CD4-positive, alpha-beta memory T cell (primary cell): ENCODE measurements at regions not wholly inside any gene's neighbourhood (a gene's known extent, or its start where the extent isn't known, plus 50 kb on each side); places are given as distances from the start of the nearest gene placed in this dataset.

Experiments
- CTCF ChIA-PET: fragments of 350-600 bp; sonication (Branson Sonifier 250); formaldehyde crosslinking; loops from one replicate; lab custom pipeline; 2021; ENCODE audit warnings: inconsistent platforms; ENCODE audit not compliant: partially characterized antibody; lab: Charles Lee
- POLR2A ChIA-PET: fragments of 350-600 bp; sonication (Branson Sonifier 250); formaldehyde crosslinking; loops from one replicate; lab custom pipeline; 2021; ENCODE audit not compliant: partially characterized antibody; lab: Charles Lee
- DNase-seq, 5 donors: peaks; one replicate each; pipeline versions ENCODE4 v3.0.0 to v3.0.0-alpha.2; 2020 to 2022; ENCODE audit warnings: mixed read lengths in 1 of 5
- H3K27ac ChIP-seq: one replicate; pipeline ENCODE4 v1.7.0; 2013; ENCODE audit warnings: low read depth, low read length
- H3K27me3 ChIP-seq: 2 replicates; pipeline ENCODE4 v1.7.0; 2013; ENCODE audit warnings: mild to moderate bottlenecking, low read length, moderate library complexity; ENCODE audit not compliant: insufficient read depth
- H3K36me3 ChIP-seq: 2 replicates; pipeline ENCODE4 v1.7.0; 2013; ENCODE audit warnings: mild to moderate bottlenecking, low read length, moderate library complexity; ENCODE audit not compliant: insufficient read depth
- H3K4me1 ChIP-seq: 2 replicates; pipeline ENCODE4 v1.7.0; 2013; ENCODE audit warnings: mild to moderate bottlenecking, low read length, moderate library complexity; ENCODE audit not compliant: insufficient read depth
- H3K4me3 ChIP-seq, 2 donors: one replicate each; pipeline ENCODE4 v1.7.0; 2013; ENCODE audit warnings: low read length in 2 of 2, mild to moderate bottlenecking in 1 of 2
- H3K9me3 ChIP-seq, 2 donors: one replicate each; pipeline ENCODE4 v1.7.0; 2013; ENCODE audit warnings: low read length in 2 of 2, control low read depth in 1 of 2; ENCODE audit not compliant: control insufficient read depth in 1 of 2
- H3K27ac Mint-ChIP-seq, 7 donors: one replicate each; pipeline ENCODE4 v1.8.0; 2020 to 2021; ENCODE audit warnings: mixed read lengths in 7 of 7, mild to moderate bottlenecking in 6 of 7, inconsistent platforms in 3 of 7, moderate library complexity in 3 of 7
- H3K27me3 Mint-ChIP-seq, 2 donors: one replicate each; pipeline ENCODE4 v1.8.0; 2020 to 2021; ENCODE audit warnings: mixed read lengths in 2 of 2
- H3K36me3 Mint-ChIP-seq, 2 donors: one replicate each; pipeline ENCODE4 v1.8.0; 2020 to 2021; ENCODE audit warnings: mixed read lengths in 2 of 2, inconsistent platforms in 1 of 2, mild to moderate bottlenecking in 1 of 2
- H3K4me1 Mint-ChIP-seq, 4 donors: one replicate each; pipeline ENCODE4 v1.8.0; 2020 to 2021; ENCODE audit warnings: mixed read lengths in 4 of 4, mild to moderate bottlenecking in 1 of 4
- H3K4me3 Mint-ChIP-seq, 8 donors: one replicate each; pipeline ENCODE4 v1.8.0; 2020 to 2021; ENCODE audit warnings: mixed read lengths in 8 of 8, mild to moderate bottlenecking in 7 of 8, moderate library complexity in 6 of 8, inconsistent platforms in 3 of 8
- H3K9me3 Mint-ChIP-seq, 8 donors: one replicate each; pipeline ENCODE4 v1.8.0; 2020 to 2021; ENCODE audit warnings: mixed read lengths in 8 of 8, mild to moderate bottlenecking in 5 of 8, inconsistent platforms in 3 of 8, moderate library complexity in 1 of 8
- intact Hi-C: fragments of 100-400 bp; cut with micrococcal nuclease; formaldehyde crosslinking; loops from one replicate; pipeline ENCODE4 v1.15.1; 2023

DNA sequence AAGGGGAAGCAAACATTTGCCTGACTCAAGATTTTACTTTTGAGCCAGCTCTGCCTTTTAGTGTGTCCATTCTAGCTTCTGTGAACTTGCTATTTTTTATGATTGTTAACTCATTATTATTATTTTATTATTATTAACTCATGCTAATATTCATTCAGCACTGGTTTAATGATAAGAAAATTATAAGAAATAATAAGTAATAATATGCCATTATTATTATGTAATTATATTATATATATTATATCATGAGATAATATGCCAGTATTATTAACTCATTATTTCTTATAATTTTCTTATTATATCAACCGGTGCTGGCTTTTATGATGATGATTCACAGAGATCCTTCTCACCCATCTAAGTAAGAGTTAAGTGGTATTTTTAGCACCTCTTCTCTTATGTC is 79.3 kb upstream of the NPVF start:
- no peaks in the 10 kb centered on the region for H3K9me3 ChIP-seq
- Mint-ChIP-seq H3K27me3 (peaks cover 6 to 12% of the 10 kb centered on the region in 2 donors), H3K27ac (no peak overlapping the region), H3K4me1 (no peaks in the 10 kb centered on the region), H3K4me3 (no peak overlapping the region), H3K9me3 (peaks cover 0 to 1% (median 0%) of the 10 kb centered on the region in 8 donors), H3K36me3 (no peaks in the 10 kb centered on the region)
- POLR2A ChIA-PET, result no interaction called here
- CTCF ChIA-PET, result interaction anchor here (1.1 kb wide), 1 partner anchor 24 kb away, joined by 3 read pairs; no protein-coding TSS in a partner anchor
- no peaks in the 10 kb centered on the region for H3K36me3 ChIP-seq
- no peaks in the 10 kb centered on the region for H3K4me1 ChIP-seq
- no peak overlapping the region for H3K27ac ChIP-seq
- no peak overlapping the region for H3K4me3 ChIP-seq
- DNase-seq, result no peak
- intact Hi-C loops, result no loop called here
- no peaks in the 10 kb centered on the region for H3K27me3 ChIP-seq

GRCh38 chr7:25308246-25308645 is 80.0 kb upstream of the NPVF start:
- Mint-ChIP-seq H3K9me3 (peaks cover 0 to 1% (median 0%) of the 10 kb centered on the region in 8 donors), H3K27me3 (peaks cover 6 to 13% of the 10 kb centered on the region in 2 donors), H3K4me3 (no peak overlapping the region), H3K4me1 (no peaks in the 10 kb centered on the region), H3K27ac (no peak overlapping the region), H3K36me3 (no peaks in the 10 kb centered on the region)
- H3K27me3 ChIP-seq, result no peaks in the 10 kb centered on the region
- no peaks in the 10 kb centered on the region for H3K9me3 ChIP-seq
- no peaks in the 10 kb centered on the region for H3K4me1 ChIP-seq
- intact Hi-C loops, result no loop called here
- H3K27ac ChIP-seq, result no peak overlapping the region
- no peak for DNase-seq
- ChIA-PET CTCF (interaction anchor here (0.9 kb wide), 1 partner anchor 8 kb away, joined by 3 read pairs; no protein-coding TSS in a partner anchor), POLR2A (no interaction called here)
- H3K36me3 ChIP-seq, result no peaks in the 10 kb centered on the region
- no peak overlapping the region for H3K4me3 ChIP-seq

DNA sequence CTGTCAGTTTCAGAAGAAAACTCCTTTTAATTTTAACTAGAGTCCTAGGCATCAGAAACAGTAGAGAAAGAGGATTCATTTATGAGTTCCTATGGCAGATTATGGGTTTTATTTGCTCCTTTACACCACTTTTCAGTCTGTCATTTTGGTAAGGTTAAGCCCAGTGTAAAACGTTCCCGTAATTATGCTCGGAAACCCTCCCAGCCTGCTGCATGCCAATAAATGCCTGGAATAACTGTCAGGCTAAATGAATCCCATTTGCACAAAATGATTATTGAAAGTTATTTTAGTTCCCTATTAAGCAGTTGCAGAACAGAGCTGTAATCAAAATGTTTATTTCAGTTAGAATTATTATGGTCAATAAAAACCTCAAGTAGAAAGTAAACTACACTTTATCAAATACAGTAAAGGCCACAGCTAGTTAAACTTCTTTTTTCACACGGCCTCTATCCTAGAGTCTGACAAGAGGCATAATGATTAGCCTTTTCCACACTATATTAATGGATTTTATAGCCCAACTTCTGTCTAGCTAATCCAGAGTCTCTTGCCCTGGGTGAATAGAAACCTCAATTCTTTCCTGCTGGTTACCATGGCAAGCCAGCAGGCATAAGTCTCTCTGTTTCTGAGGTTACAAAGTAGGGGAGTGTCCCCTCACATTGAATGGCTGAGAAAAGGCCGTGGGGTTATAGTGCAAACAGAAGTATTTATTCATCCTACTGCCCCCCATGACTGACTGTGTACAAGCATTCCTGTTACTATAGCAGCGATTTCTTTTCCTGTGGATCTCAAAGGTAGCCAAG is 80.8 kb upstream of the NPVF start:
- Mint-ChIP-seq H3K9me3 (peaks cover 0 to 1% (median 0%) of the 10 kb centered on the region in 8 donors), H3K36me3 (no peaks in the 10 kb centered on the region), H3K27ac (no peak overlapping the region), H3K4me1 (no peaks in the 10 kb centered on the region), H3K4me3 (no peak overlapping the region), H3K27me3 (peaks cover 6 to 13% of the 10 kb centered on the region in 2 donors)
- Histone ChIP-seq H3K27ac (no peak overlapping the region), H3K9me3 (no peaks in the 10 kb centered on the region), H3K4me1 (no peaks in the 10 kb centered on the region), H3K4me3 (no peak overlapping the region), H3K27me3 (no peaks in the 10 kb centered on the region), H3K36me3 (no peaks in the 10 kb centered on the region)
- no peak for DNase-seq
- intact Hi-C loops, result no loop called here
- CTCF ChIA-PET, result interaction anchor here (0.9 kb wide), 1 partner anchor 9 kb away, joined by 3 read pairs; no protein-coding TSS in a partner anchor
- POLR2A ChIA-PET, result no interaction called here

GRCh38 chr7:25310896-25311295 is 82.6 kb upstream of the NPVF start:
- Mint-ChIP-seq H3K27me3 (peaks cover 1 to 12% of the 10 kb centered on the region in 2 donors), H3K36me3 (no peaks in the 10 kb centered on the region), H3K9me3 (peaks cover 0 to 1% (median 0%) of the 10 kb centered on the region in 8 donors), H3K4me1 (no peaks in the 10 kb centered on the region), H3K27ac (no peak overlapping the region), H3K4me3 (no peak overlapping the region)
- H3K27me3 ChIP-seq, result no peaks in the 10 kb centered on the region
- POLR2A ChIA-PET, result no interaction called here
- no peaks in the 10 kb centered on the region for H3K4me1 ChIP-seq
- no peak overlapping the region for H3K27ac ChIP-seq
- no peak for DNase-seq
- no peak overlapping the region for H3K4me3 ChIP-seq
- no peaks in the 10 kb centered on the region for H3K36me3 ChIP-seq
- H3K9me3 ChIP-seq, result no peaks in the 10 kb centered on the region
- CTCF ChIA-PET, result no interaction called here
- intact Hi-C loops, result no loop called here

GRCh38 chr7:25311346-25311745 is 83.1 kb upstream of the NPVF start:
- H3K27ac ChIP-seq, result no peak overlapping the region
- no peaks in the 10 kb centered on the region for H3K4me1 Mint-ChIP-seq
- no peak overlapping the region for H3K4me3 Mint-ChIP-seq
- no peak overlapping the region for H3K27ac Mint-ChIP-seq
- POLR2A ChIA-PET, result no interaction called here
- H3K27me3 Mint-ChIP-seq, result peaks cover 3 to 13% of the 10 kb centered on the region in 2 donors
- H3K9me3 ChIP-seq, result no peaks in the 10 kb centered on the region
- H3K9me3 Mint-ChIP-seq, result peaks cover 0 to 1% (median 0%) of the 10 kb centered on the region in 8 donors
- H3K4me3 ChIP-seq, result no peak overlapping the region
- intact Hi-C loops, result no loop called here
- no peaks in the 10 kb centered on the region for H3K27me3 ChIP-seq
- H3K36me3 ChIP-seq, result no peaks in the 10 kb centered on the region
- no peaks in the 10 kb centered on the region for H3K36me3 Mint-ChIP-seq
- CTCF ChIA-PET, result no interaction called here
- H3K4me1 ChIP-seq, result no peaks in the 10 kb centered on the region
- no peak for DNase-seq

DNA sequence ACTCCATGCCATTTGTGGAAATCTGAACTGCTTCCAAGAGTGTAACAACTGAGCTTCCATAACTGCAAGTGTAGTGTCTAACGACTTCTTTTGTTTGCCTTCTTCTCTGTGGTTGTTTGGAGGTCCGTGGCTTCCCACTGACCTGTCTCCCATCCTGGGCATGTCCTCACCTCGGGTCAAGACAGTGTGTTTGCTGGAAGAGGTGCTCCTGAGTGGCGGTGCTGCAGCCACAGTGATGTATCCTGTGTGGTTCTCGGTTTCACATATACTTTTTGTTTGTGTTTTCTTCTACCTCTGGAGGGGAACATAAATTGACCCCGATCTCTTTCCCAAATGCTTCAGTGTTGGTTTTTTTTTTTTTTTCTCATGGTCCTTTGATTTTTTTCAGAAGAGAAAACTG is 84.7 kb upstream of the NPVF start:
- ChIA-PET CTCF (no interaction called here), POLR2A (no interaction called here)
- no peak for DNase-seq
- no peak overlapping the region for H3K4me3 Mint-ChIP-seq
- H3K36me3 Mint-ChIP-seq, result no peaks in the 10 kb centered on the region
- intact Hi-C loops, result no loop called here
- Histone ChIP-seq H3K4me3 (no peak overlapping the region), H3K27ac (no peak overlapping the region), H3K36me3 (no peaks in the 10 kb centered on the region), H3K9me3 (no peaks in the 10 kb centered on the region), H3K27me3 (no peaks in the 10 kb centered on the region), H3K4me1 (no peaks in the 10 kb centered on the region)
- H3K27me3 Mint-ChIP-seq, result peaks cover 3 to 9% of the 10 kb centered on the region in 2 donors
- no peak overlapping the region for H3K27ac Mint-ChIP-seq
- no peaks in the 10 kb centered on the region for H3K4me1 Mint-ChIP-seq
- peaks cover 0 to 1% (median 0%) of the 10 kb centered on the region in 8 donors for H3K9me3 Mint-ChIP-seq

- H3K36me3 Mint-ChIP-seq, result no peaks in the 10 kb centered on the region
- no peaks in the 10 kb centered on the region for H3K4me1 Mint-ChIP-seq
- Histone ChIP-seq H3K27ac (no peak overlapping the region), H3K27me3 (no peaks in the 10 kb centered on the region), H3K36me3 (no peaks in the 10 kb centered on the region), H3K4me3 (no peak overlapping the region), H3K4me1 (no peaks in the 10 kb centered on the region), H3K9me3 (no peaks in the 10 kb centered on the region)
- H3K4me3 Mint-ChIP-seq, result no peak overlapping the region
- H3K27me3 Mint-ChIP-seq, result peaks cover 2 to 4% of the 10 kb centered on the region in 2 donors
- no peak overlapping the region for H3K27ac Mint-ChIP-seq
- ChIA-PET CTCF (no interaction called here), POLR2A (no interaction called here)
- DNase-seq, result no peak
- H3K9me3 Mint-ChIP-seq, result peaks cover 0 to 1% (median 0%) of the 10 kb centered on the region in 8 donors
- intact Hi-C loops, result no loop called here
Observed at GRCh38 chr7:25313526-25313925, 85.2 kb upstream of the NPVF start.
